Gastroesophageal sphincter (tissue), 3 donors: ENCODE measurements at regions not wholly inside any gene's neighbourhood (a gene's known extent, or its start where the extent isn't known, plus 50 kb on each side); places are given as distances from the start of the nearest gene placed in this dataset.

Experiments used
- CTCF ChIP-seq, 4 experiments: fragments of 200-600 bp in 2 of 4; fragments of 450-650 bp in 2 of 4; sonication (generic) in 1 of 4; IDR thresholded peaks; one replicate each; pipeline ENCODE4 v1.5.1; 2017 to 2019; ENCODE audit warnings: antibody characterized with exemption in 4 of 4, mild to moderate bottlenecking in 2 of 4, moderate library complexity in 2 of 4
- EP300 ChIP-seq: sonication (generic); formaldehyde crosslinking; IDR thresholded peaks from one replicate; pipeline ENCODE4 v1.6.1; 2017; ENCODE audit warnings: antibody characterized with exemption, mild to moderate bottlenecking

GRCh38 chr12:24423611-24424010 lies 474.1 kb upstream of the SOX5 start:
- no peak for TF ChIP-seq EP300
- TF ChIP-seq CTCF (IDR thresholded peaks at IDR 0.05), result no peak
